ENCODE measurements at regions not wholly inside any gene's neighbourhood (a gene's known extent, or its start where the extent isn't known, plus 50 kb on each side); places are given as distances from the start of the nearest gene placed in this dataset.

DNA sequence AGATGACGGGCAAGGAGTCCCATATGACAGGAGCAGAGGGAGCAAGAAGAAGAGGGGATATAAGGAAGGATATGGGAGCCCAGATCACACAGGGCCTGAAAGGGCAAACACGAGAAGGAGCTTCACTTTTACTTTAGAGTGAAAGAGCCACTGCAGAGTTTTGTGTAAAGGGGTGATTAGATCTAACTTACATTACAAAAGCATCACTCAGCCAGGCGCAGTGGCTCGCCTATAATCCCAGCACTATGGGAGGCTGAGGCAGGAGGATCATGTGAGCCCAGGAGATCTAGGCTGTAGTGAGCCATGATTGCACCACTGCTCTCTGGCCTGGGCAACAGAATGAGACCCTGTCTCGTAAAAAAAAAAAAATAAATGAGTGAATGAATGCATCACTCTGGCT lies 91.1 kb downstream of the MPP7 start:
- TF ChIP-seq ZBTB40 (IDR thresholded peaks at IDR 0.05), result no peak
- no peak for TF ChIP-seq ZBTB40 (CRISPR knock-in tag; IDR thresholded peaks at IDR 0.05)
- TF ChIP-seq SAFB2 (IDR thresholded peaks at IDR 0.05; ENCODE audit: borderline replicate concordance, low read depth, low read length, severe bottlenecking), result no peak
- TF ChIP-seq, protein P1, sequence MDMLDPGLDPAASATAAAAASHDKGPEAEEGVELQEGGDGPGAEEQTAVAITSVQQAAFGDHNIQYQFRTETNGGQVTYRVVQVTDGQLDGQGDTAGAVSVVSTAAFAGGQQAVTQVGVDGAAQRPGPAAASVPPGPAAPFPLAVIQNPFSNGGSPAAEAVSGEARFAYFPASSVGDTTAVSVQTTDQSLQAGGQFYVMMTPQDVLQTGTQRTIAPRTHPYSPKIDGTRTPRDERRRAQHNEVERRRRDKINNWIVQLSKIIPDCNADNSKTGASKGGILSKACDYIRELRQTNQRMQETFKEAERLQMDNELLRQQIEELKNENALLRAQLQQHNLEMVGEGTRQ (CRISPR knock-in tag; IDR thresholded peaks at IDR 0.05), result no peak
- no peak for TF ChIP-seq CTBP1 (IDR thresholded peaks at IDR 0.05; ENCODE audit: borderline replicate concordance)
- TF ChIP-seq DMBX1 (CRISPR knock-in tag; IDR thresholded peaks at IDR 0.05; ENCODE audit: borderline replicate concordance), result no peak
